GM06990 (cell line): ENCODE measurements at regions not wholly inside any gene's neighbourhood (a gene's known extent, or its start where the extent isn't known, plus 50 kb on each side); places are given as distances from the start of the nearest gene placed in this dataset.

Experiments
- DNase-seq: peaks from one replicate; pipeline ENCODE4 v3.0.0-alpha.2; 2011; ENCODE audit not compliant: insufficient read length; ENCODE audit errors: extremely low read depth
- H3K27me3 ChIP-seq: replicated peaks from 2 replicates; pipeline ENCODE4 v1.6.0; 2011; ENCODE audit warnings: low read length; ENCODE audit not compliant: control insufficient read depth, insufficient read depth
- H3K36me3 ChIP-seq: 2 replicates; pipeline ENCODE4 v1.5.1; 2011; ENCODE audit warnings: low read length; ENCODE audit not compliant: control insufficient read depth, insufficient read depth
- H3K4me3 ChIP-seq: replicated peaks from 2 replicates; pipeline ENCODE4 v1.5.1; 2011; ENCODE audit warnings: low read depth, mild to moderate bottlenecking, control low read depth, low read length
- TF ChIP-seq, protein P1 (sequence below): IDR thresholded peaks from 2 replicates; pipeline ENCODE4 v1.5.1; 2011; ENCODE audit warnings: low read length, control low read depth, mild to moderate bottlenecking, inconsistent platforms; ENCODE audit not compliant: insufficient read depth, poor library complexity, severe bottlenecking

DNA sequence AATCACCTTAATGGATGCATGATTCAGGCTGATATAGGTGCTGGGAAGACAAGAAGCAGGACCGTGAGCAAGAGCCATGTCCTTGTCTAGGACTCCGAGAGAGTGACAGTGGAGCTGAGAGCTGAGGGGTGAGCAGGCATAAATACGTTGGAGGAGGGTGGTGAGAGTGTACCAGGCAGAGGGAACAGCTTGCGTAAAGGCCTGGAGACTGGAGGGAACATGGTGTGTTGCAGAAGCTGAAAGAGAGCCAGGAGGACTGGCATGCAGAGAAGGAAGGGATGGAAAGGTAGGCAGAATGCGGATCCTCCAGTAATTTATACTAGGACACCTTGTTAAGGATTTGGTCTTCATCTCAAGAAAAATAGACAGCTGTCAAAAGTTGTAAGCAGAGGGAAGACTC, 653.2 kb downstream of the HS3ST4 start:
- H3K4me3 ChIP-seq = no peak overlapping the region
- TF ChIP-seq, protein P1, sequence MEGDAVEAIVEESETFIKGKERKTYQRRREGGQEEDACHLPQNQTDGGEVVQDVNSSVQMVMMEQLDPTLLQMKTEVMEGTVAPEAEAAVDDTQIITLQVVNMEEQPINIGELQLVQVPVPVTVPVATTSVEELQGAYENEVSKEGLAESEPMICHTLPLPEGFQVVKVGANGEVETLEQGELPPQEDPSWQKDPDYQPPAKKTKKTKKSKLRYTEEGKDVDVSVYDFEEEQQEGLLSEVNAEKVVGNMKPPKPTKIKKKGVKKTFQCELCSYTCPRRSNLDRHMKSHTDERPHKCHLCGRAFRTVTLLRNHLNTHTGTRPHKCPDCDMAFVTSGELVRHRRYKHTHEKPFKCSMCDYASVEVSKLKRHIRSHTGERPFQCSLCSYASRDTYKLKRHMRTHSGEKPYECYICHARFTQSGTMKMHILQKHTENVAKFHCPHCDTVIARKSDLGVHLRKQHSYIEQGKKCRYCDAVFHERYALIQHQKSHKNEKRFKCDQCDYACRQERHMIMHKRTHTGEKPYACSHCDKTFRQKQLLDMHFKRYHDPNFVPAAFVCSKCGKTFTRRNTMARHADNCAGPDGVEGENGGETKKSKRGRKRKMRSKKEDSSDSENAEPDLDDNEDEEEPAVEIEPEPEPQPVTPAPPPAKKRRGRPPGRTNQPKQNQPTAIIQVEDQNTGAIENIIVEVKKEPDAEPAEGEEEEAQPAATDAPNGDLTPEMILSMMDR = no peak
- DNase-seq = no peak

DNA sequence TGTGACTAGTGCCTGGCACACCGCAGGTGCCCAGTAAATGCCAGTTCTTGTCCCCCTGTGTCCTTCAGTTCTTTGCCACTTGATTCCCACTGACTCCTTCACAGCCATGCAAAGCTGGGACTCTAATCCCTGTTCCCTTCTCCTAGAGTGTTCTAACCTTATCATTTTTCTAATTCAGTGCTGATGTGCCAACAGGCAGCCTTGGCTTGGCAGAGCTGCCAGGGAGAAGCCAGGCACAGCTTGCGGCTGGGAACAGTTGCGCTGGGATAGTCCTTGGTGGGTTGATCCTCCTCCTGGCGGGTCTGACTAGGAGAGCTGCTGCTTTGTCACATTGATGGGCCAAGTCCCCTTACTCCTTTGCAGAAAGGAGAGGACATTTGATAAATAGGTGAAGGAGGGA, 654.2 kb downstream of the HS3ST4 start:
- TF ChIP-seq, protein P1 = no peak
- no peak overlapping the region for H3K4me3 ChIP-seq
- H3K36me3 ChIP-seq = no peaks in the 10 kb centered on the region
- no peak for DNase-seq
- H3K27me3 ChIP-seq = no peaks in the 10 kb centered on the region; the same call in 1 of the 2 replicates

More for the DNA sequence above, 653.2 kb downstream of the HS3ST4 start:
- H3K27me3 ChIP-seq = no peaks in the 10 kb centered on the region; the same call in 1 of the 2 replicates
- no peaks in the 10 kb centered on the region for H3K36me3 ChIP-seq

DNA sequence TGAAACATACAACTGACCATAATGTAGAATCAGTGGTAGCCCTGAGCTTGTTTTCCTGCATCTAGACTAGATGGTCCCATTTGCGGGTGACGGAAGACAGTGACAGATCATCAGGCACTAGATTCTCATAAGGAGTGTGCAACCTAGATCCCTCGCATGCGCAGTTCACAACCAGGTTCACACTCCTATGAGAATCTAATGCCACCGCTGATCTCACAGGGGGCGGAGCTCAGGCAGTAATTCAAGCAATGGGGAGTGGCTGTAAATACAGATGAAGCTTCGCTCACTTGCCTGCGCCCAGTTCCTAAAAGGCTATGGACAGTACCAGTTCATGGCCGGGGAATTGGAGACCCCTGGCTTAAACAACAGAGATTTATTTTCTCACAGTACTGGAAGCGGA, 656.3 kb downstream of the HS3ST4 start:
- Histone ChIP-seq H3K27me3 (no peaks in the 10 kb centered on the region; the same call in 1 of the 2 replicates), H3K4me3 (no peak overlapping the region), H3K36me3 (no peaks in the 10 kb centered on the region)
- DNase-seq = no peak
- TF ChIP-seq, protein P1 = no peak

DNA sequence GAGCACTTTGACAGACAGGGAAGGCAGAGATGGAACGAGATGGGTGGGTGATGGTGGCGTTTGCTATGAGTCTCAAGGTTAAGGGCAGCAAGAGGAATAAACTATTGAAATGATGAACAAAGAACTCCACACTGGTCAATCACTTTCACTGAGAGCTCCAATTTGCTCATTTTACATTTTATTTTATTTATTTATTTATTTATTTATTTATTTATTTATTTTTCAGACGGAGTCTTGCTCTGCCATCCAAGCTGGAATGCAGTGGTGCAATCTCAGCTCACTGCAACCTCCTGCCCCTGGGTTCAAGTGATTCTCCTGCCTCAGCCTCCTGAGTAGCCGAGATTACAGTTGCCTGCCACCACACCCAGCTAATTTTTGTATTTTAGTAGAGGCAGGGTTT, 669.1 kb downstream of the HS3ST4 start:
- H3K27me3 ChIP-seq = no peaks in the 10 kb centered on the region
- H3K36me3 ChIP-seq = no peaks in the 10 kb centered on the region
- no peak overlapping the region for H3K4me3 ChIP-seq
- DNase-seq = no peak
- TF ChIP-seq, protein P1 = no peak

DNA sequence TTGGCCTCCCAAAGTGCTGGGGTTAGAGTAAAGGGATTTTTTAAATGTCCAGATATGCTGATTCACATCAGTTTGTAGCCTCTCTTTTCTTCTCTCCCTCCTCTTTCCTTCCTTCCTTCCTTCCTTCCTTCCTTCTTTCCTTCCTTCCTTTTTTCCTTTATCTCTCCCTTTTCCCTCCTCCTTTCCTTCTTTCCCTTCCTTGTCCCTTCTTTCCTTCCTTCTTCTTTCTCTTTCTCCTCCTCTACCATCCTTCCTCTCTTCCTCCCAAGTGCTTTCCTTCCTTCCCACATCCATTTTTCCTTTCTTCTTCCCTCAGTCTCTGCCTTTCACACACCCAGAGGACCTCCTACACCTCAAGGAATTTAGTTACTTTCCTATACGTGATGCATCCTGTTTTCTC, 671.8 kb downstream of the HS3ST4 start:
- Histone ChIP-seq H3K36me3 (no peaks in the 10 kb centered on the region), H3K4me3 (no peak overlapping the region), H3K27me3 (no peaks in the 10 kb centered on the region)
- TF ChIP-seq, protein P1 = no peak
- no peak for DNase-seq
